ENCODE measurements at regions not wholly inside any gene's neighbourhood (a gene's known extent, or its start where the extent isn't known, plus 50 kb on each side); places are given as distances from the start of the nearest gene placed in this dataset.

DNA sequence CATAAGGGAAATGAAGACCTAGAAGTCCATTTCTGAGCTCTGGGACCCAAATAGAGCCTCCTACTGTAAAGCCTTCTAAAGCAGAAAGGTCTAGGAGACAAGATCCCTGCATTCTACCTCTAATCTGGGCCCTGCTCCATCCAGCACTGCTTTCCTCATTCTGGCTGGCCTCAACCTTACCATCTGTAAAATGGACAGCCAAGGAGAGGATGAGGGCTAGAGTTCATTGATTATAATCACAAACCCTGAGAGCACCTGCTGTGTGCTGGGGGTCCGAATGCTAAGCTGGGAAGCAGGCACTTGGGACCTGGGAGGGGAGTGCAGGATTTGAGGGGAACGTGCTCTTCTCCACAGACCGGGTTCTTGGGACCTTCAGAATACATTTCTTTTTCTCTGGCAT lies 454.0 kb upstream of the ZMIZ1 start:
- TF ChIP-seq, protein P1, sequence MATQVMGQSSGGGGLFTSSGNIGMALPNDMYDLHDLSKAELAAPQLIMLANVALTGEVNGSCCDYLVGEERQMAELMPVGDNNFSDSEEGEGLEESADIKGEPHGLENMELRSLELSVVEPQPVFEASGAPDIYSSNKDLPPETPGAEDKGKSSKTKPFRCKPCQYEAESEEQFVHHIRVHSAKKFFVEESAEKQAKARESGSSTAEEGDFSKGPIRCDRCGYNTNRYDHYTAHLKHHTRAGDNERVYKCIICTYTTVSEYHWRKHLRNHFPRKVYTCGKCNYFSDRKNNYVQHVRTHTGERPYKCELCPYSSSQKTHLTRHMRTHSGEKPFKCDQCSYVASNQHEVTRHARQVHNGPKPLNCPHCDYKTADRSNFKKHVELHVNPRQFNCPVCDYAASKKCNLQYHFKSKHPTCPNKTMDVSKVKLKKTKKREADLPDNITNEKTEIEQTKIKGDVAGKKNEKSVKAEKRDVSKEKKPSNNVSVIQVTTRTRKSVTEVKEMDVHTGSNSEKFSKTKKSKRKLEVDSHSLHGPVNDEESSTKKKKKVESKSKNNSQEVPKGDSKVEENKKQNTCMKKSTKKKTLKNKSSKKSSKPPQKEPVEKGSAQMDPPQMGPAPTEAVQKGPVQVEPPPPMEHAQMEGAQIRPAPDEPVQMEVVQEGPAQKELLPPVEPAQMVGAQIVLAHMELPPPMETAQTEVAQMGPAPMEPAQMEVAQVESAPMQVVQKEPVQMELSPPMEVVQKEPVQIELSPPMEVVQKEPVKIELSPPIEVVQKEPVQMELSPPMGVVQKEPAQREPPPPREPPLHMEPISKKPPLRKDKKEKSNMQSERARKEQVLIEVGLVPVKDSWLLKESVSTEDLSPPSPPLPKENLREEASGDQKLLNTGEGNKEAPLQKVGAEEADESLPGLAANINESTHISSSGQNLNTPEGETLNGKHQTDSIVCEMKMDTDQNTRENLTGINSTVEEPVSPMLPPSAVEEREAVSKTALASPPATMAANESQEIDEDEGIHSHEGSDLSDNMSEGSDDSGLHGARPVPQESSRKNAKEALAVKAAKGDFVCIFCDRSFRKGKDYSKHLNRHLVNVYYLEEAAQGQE (IDR thresholded peaks at IDR 0.05; ENCODE audit: low read depth): no peak
- TF ChIP-seq, protein P2, sequence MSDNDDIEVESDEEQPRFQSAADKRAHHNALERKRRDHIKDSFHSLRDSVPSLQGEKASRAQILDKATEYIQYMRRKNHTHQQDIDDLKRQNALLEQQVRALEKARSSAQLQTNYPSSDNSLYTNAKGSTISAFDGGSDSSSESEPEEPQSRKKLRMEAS (IDR thresholded peaks at IDR 0.05): no peak
- TF ChIP-seq RAD21 (IDR thresholded peaks at IDR 0.05; ENCODE audit: low read depth) (no peak), YY1 (IDR thresholded peaks at IDR 0.05; ENCODE audit: low read depth) (no peak)

Measured in Ishikawa (cell line).